HCT116 (cell line): ENCODE measurements at regions not wholly inside any gene's neighbourhood (a gene's known extent, or its start where the extent isn't known, plus 50 kb on each side); places are given as distances from the start of the nearest gene placed in this dataset.

Source experiments
- ATAC-seq: fragments of 200-7000 bp; cut with Tn5 transposase; 2 replicates; pipeline ENCODE4 v1.9.1; 2020; ENCODE audit warnings: mild to moderate bottlenecking, moderate library complexity
- BruUV-seq: library from RNA; stranded (reverse); fragments of 400-500 nt; replicated peaks from 2 replicates; lab custom pipeline; 2021; lab: Mats Ljungman, UMichigan
- CTCF ChIA-PET: fragments of 300-600 bp; sonication (Branson Sonifier 250); formaldehyde crosslinking; loops from one replicate; lab custom pipeline; 2021; ENCODE audit warnings: antibody characterized with exemption; lab: Charles Lee
- POLR2A ChIA-PET: fragments of 300-600, 350-600 bp; sonication (Branson Sonifier 250); formaldehyde crosslinking; loops from one replicate; lab custom pipeline; 2021; ENCODE audit warnings: antibody characterized with exemption; lab: Charles Lee
- RAD21 ChIA-PET, 2 experiments: fragments of 300-600 bp; sonication (Branson Sonifier 250); formaldehyde crosslinking; loops; one replicate each; lab custom pipeline; 2023; ENCODE audit warnings: low total read pairs in 2 of 2; ENCODE audit not compliant: uncharacterized antibody in 2 of 2, unreplicated experiment in 2 of 2, low non-redundant PET in 1 of 2; lab: Charles Lee
- DNase-seq: peaks from one replicate; pipeline ENCODE4 v3.0.0-alpha.2; 2010; ENCODE audit warnings: low read depth, low spot score
- H2AFZ ChIP-seq: fragments of 200-600 bp; shearing (Covaris generic), sonication (generic); 2 replicates; pipeline ENCODE4 v1.6.1; 2017; ENCODE audit warnings: low read depth, mixed run types, mixed read lengths, antibody characterized with exemption, low read length; ENCODE audit not compliant: poor library complexity, severe bottlenecking
- H3K27ac ChIP-seq: 2 replicates; pipeline ENCODE4 v1.5.1; 2012; ENCODE audit warnings: low read depth, low read length
- H3K27me3 ChIP-seq: fragments of 200-600 bp; sonication (generic); 2 replicates; pipeline ENCODE4 v1.6.1; 2016; ENCODE audit warnings: mixed run types, low read length, mixed read lengths; ENCODE audit not compliant: insufficient read depth
- H3K36me3 ChIP-seq, 2 experiments: fragments of 200-500 bp in 1 of 2; fragments of 200-600 bp in 1 of 2; sonication (Bioruptor generic) in 1 of 2; sonication (generic) in 1 of 2; 2 replicates each; pipeline versions ENCODE4 v1.5.1 to v1.6.1; 2014 to 2016; ENCODE audit warnings: low read length in 2 of 2, inconsistent platforms in 1 of 2, mixed read lengths in 1 of 2, mixed run types in 1 of 2; ENCODE audit not compliant: insufficient read depth in 2 of 2, control insufficient read depth in 1 of 2
- H3K4me1 ChIP-seq, 2 experiments: fragments of 200-600 bp in 1 of 2; sonication (generic) in 1 of 2; 2 replicates each; pipeline versions ENCODE4 v1.5.1 to v1.6.1; 2012 to 2017; ENCODE audit warnings: low read length in 2 of 2, inconsistent platforms in 1 of 2, mild to moderate bottlenecking in 1 of 2, mixed read lengths in 1 of 2, mixed run types in 1 of 2, moderate library complexity in 1 of 2; ENCODE audit not compliant: insufficient read depth in 2 of 2, control insufficient read depth in 1 of 2
- H3K4me2 ChIP-seq: fragments of 200-600 bp; sonication (generic); 2 replicates; pipeline ENCODE4 v1.6.1; 2017; ENCODE audit warnings: mixed run types, low read length, mixed read lengths
- H3K4me3 ChIP-seq, 2 experiments: fragments of 200-600 bp in 1 of 2; sonication (generic) in 1 of 2; replicated peaks in 1 of 2; 2 replicates each; pipeline ENCODE4 v1.5.1; 2011 to 2016; ENCODE audit warnings: low read length in 2 of 2, control low read depth in 1 of 2, low read depth in 1 of 2, mild to moderate bottlenecking in 1 of 2, mixed read lengths in 1 of 2, mixed run types in 1 of 2
- H3K79me2 ChIP-seq: fragments of 200-600 bp; sonication (generic); 2 replicates; pipeline ENCODE4 v1.6.1; 2017; ENCODE audit warnings: mild to moderate bottlenecking, mixed run types, low read length, moderate library complexity, mixed read lengths; ENCODE audit not compliant: insufficient read depth
- H3K9ac ChIP-seq: fragments of 200-600 bp; sonication (generic); 2 replicates; pipeline ENCODE4 v1.6.1; 2016; ENCODE audit warnings: low read length, mixed read lengths
- H3K9me2 ChIP-seq: fragments of 200-600 bp; sonication (generic), shearing (Covaris generic); 2 replicates; pipeline ENCODE4 v1.6.1; 2017; ENCODE audit warnings: mixed run types, mild to moderate bottlenecking, moderate library complexity; ENCODE audit not compliant: insufficient read depth
- H3K9me3 ChIP-seq, 2 experiments: fragments of 200-500 bp in 1 of 2; fragments of 200-600 bp in 1 of 2; sonication (Bioruptor generic) in 1 of 2; sonication (generic) in 1 of 2; 2 replicates each; pipeline ENCODE4 v1.6.1; 2014 to 2017; ENCODE audit warnings: low read length in 2 of 2, mixed read lengths in 2 of 2, inconsistent platforms in 1 of 2, low read depth in 1 of 2, mild to moderate bottlenecking in 1 of 2, mixed run types in 1 of 2, moderate library complexity in 1 of 2; ENCODE audit not compliant: control insufficient read depth in 1 of 2, insufficient read depth in 1 of 2
- H4K20me1 ChIP-seq: fragments of 200-600 bp; sonication (generic), shearing (Covaris generic); 2 replicates; pipeline ENCODE4 v1.6.1; 2017; ENCODE audit warnings: mixed run types, mild to moderate bottlenecking, moderate library complexity; ENCODE audit not compliant: insufficient read depth
- CBX3 ChIP-seq: IDR thresholded peaks from 2 replicates; pipeline ENCODE4 v1.6.1; 2012; ENCODE audit warnings: low read depth
- CEBPB ChIP-seq: IDR thresholded peaks from 2 replicates; pipeline ENCODE4 v1.6.1; 2012; ENCODE audit warnings: low read depth
- EGR1 ChIP-seq: IDR thresholded peaks from 2 replicates; pipeline ENCODE4 v1.6.1; 2012; ENCODE audit warnings: low read depth
- ELF1 ChIP-seq: IDR thresholded peaks from 2 replicates; pipeline ENCODE4 v1.6.1; 2012; ENCODE audit warnings: low read depth, borderline replicate concordance
- EZH2 ChIP-seq: fragments of 200-600 bp; sonication (generic); IDR thresholded peaks from 2 replicates; pipeline ENCODE4 v1.6.1; 2017; ENCODE audit warnings: antibody characterized with exemption, mixed run types
- EZH2phosphoT487 ChIP-seq: fragments of 200-600 bp; IDR thresholded peaks from 2 replicates; pipeline ENCODE4 v1.6.1; 2018; ENCODE audit warnings: antibody characterized with exemption, borderline replicate concordance
- FOSL1 ChIP-seq: IDR thresholded peaks from 2 replicates; pipeline ENCODE4 v1.6.1; 2012; ENCODE audit warnings: low read depth
- POLR2A ChIP-seq: IDR thresholded peaks from 2 replicates; pipeline ENCODE4 v1.7.0; 2011; ENCODE audit warnings: borderline replicate concordance; ENCODE audit not compliant: insufficient read depth, insufficient read length; ENCODE audit errors: extremely low read depth
- POLR2AphosphoS5 ChIP-seq: IDR thresholded peaks from 2 replicates; pipeline ENCODE4 v1.6.1; 2011; ENCODE audit warnings: mild to moderate bottlenecking, low read depth, low read length, moderate library complexity
- RAD21 ChIP-seq: IDR thresholded peaks from 2 replicates; pipeline ENCODE4 v1.6.1; 2012; ENCODE audit warnings: low read depth, mild to moderate bottlenecking
- SP1 ChIP-seq: IDR thresholded peaks from 2 replicates; pipeline ENCODE4 v1.6.1; 2012; ENCODE audit warnings: low read depth
- TCF7L2 ChIP-seq: IDR thresholded peaks from 2 replicates; pipeline ENCODE4 v1.7.0; 2011; ENCODE audit warnings: borderline replicate concordance, inconsistent platforms; ENCODE audit not compliant: insufficient read depth, insufficient read length; ENCODE audit errors: extremely low read depth
- YY1 ChIP-seq: IDR thresholded peaks from 2 replicates; pipeline ENCODE4 v1.6.1; 2011; ENCODE audit warnings: low read length, low read depth, moderate library complexity, mild to moderate bottlenecking; ENCODE audit not compliant: insufficient replicate concordance; ENCODE audit errors: extremely low read depth
- ZFX ChIP-seq: fragments of 450-650 bp; IDR thresholded peaks from 2 replicates; pipeline ENCODE4 v1.6.1; 2017
- ZNF274 ChIP-seq: fragments of 200-500 bp; sonication (Bioruptor generic); IDR thresholded peaks from 2 replicates; pipeline ENCODE4 v1.6.1; 2014; ENCODE audit warnings: mild to moderate bottlenecking, low read depth, low read length, inconsistent platforms
- intact Hi-C: fragments of 100-400 bp; cut with micrococcal nuclease; formaldehyde crosslinking; loops from 2 replicates; pipeline ENCODE4 v1.10.0; 2022
- TF ChIP-seq, protein P1 (sequence below), 3 experiments: fragments of 200-600 bp in 1 of 3; sonication (generic) in 1 of 3; IDR thresholded peaks in 2 of 3; conservative IDR thresholded peaks in 1 of 3; 2 replicates each; pipeline ENCODE4 v1.5.1; 2012 to 2017; ENCODE audit warnings: low read depth in 2 of 3, low read length in 2 of 3, antibody characterized with exemption in 1 of 3, borderline replicate concordance in 1 of 3, control low read depth in 1 of 3, mild to moderate bottlenecking in 1 of 3, mixed read lengths in 1 of 3, mixed run types in 1 of 3, moderate library complexity in 1 of 3; ENCODE audit not compliant: insufficient read depth in 1 of 3
- TF ChIP-seq, protein P2 (sequence below): IDR thresholded peaks from 2 replicates; pipeline ENCODE4 v1.6.1; 2012; ENCODE audit warnings: low read depth
- TF ChIP-seq, protein P3 (sequence below): IDR thresholded peaks from 2 replicates; pipeline ENCODE4 v1.6.1; 2012
- TF ChIP-seq, protein P4 (sequence below): IDR thresholded peaks from 2 replicates; pipeline ENCODE4 v1.6.1; 2012

DNA sequence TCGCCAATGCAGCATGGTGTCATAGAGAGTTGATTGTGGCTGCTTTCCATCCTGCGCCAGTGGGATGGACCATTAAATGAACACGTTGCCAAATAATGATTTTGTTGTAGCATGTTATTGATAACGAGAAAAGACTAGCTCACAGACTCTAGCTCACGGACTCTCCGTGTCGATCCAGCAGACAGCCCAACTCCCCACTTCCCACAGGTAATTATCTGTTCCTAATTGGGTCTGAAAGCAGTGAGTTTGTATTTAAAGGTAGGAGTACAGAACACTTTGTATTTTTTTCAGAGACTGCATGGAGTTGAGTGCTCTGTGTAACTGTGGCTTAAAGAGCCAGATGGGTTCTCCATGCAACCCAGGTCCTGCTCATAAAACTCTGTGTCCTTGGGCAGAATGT, 1250.5 kb downstream of the TYW1 start:
- Histone ChIP-seq H3K27me3 (no peaks in the 10 kb centered on the region), H3K9me3 (peaks cover 13 to 20% of the 10 kb centered on the region in 2 experiments; a peak in 2 of 4 replicates), H3K79me2 (no peaks in the 10 kb centered on the region), H4K20me1 (no peaks in the 10 kb centered on the region), H3K9me2 (no peaks in the 10 kb centered on the region), H3K27ac (no peak overlapping the region), H3K36me3 (no peaks in the 10 kb centered on the region), H2AFZ (no peak overlapping the region), H3K4me2 (no peak overlapping the region), H3K9ac (no peak overlapping the region), H3K4me3 (no peak overlapping the region), H3K4me1 (no peaks in the 10 kb centered on the region)
- no peak for ATAC-seq
- ChIA-PET POLR2A (no interaction called here), CTCF (no interaction called here), RAD21 (no interaction called here)
- no peak for TF ChIP-seq TCF7L2
- TF ChIP-seq ZNF274, result no peak
- no peak for TF ChIP-seq SP1
- TF ChIP-seq CEBPB, result no peak
- no peak for TF ChIP-seq POLR2AphosphoS5
- TF ChIP-seq ELF1, result no peak
- TF ChIP-seq EZH2phosphoT487, result no peak
- TF ChIP-seq, protein P1, sequence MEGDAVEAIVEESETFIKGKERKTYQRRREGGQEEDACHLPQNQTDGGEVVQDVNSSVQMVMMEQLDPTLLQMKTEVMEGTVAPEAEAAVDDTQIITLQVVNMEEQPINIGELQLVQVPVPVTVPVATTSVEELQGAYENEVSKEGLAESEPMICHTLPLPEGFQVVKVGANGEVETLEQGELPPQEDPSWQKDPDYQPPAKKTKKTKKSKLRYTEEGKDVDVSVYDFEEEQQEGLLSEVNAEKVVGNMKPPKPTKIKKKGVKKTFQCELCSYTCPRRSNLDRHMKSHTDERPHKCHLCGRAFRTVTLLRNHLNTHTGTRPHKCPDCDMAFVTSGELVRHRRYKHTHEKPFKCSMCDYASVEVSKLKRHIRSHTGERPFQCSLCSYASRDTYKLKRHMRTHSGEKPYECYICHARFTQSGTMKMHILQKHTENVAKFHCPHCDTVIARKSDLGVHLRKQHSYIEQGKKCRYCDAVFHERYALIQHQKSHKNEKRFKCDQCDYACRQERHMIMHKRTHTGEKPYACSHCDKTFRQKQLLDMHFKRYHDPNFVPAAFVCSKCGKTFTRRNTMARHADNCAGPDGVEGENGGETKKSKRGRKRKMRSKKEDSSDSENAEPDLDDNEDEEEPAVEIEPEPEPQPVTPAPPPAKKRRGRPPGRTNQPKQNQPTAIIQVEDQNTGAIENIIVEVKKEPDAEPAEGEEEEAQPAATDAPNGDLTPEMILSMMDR (IDR thresholded peaks at IDR 0.05 in 2 of 3, conservative IDR thresholded peaks at IDR 0.05 in 1 of 3; ENCODE audit: borderline replicate concordance in 1 of 3, insufficient read depth in 1 of 3, low read depth in 2 of 3, low read length in 2 of 3), result no peak
- TF ChIP-seq, protein P2, sequence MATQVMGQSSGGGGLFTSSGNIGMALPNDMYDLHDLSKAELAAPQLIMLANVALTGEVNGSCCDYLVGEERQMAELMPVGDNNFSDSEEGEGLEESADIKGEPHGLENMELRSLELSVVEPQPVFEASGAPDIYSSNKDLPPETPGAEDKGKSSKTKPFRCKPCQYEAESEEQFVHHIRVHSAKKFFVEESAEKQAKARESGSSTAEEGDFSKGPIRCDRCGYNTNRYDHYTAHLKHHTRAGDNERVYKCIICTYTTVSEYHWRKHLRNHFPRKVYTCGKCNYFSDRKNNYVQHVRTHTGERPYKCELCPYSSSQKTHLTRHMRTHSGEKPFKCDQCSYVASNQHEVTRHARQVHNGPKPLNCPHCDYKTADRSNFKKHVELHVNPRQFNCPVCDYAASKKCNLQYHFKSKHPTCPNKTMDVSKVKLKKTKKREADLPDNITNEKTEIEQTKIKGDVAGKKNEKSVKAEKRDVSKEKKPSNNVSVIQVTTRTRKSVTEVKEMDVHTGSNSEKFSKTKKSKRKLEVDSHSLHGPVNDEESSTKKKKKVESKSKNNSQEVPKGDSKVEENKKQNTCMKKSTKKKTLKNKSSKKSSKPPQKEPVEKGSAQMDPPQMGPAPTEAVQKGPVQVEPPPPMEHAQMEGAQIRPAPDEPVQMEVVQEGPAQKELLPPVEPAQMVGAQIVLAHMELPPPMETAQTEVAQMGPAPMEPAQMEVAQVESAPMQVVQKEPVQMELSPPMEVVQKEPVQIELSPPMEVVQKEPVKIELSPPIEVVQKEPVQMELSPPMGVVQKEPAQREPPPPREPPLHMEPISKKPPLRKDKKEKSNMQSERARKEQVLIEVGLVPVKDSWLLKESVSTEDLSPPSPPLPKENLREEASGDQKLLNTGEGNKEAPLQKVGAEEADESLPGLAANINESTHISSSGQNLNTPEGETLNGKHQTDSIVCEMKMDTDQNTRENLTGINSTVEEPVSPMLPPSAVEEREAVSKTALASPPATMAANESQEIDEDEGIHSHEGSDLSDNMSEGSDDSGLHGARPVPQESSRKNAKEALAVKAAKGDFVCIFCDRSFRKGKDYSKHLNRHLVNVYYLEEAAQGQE, result no peak
- TF ChIP-seq EZH2, result no peak
- no peak for TF ChIP-seq FOSL1
- TF ChIP-seq RAD21, result no peak
- TF ChIP-seq ZFX, result no peak
- no peak for TF ChIP-seq EGR1
- TF ChIP-seq, protein P3, sequence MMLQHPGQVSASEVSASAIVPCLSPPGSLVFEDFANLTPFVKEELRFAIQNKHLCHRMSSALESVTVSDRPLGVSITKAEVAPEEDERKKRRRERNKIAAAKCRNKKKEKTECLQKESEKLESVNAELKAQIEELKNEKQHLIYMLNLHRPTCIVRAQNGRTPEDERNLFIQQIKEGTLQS, result no peak
- no peak for TF ChIP-seq CBX3
- TF ChIP-seq, protein P4, sequence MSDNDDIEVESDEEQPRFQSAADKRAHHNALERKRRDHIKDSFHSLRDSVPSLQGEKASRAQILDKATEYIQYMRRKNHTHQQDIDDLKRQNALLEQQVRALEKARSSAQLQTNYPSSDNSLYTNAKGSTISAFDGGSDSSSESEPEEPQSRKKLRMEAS, result no peak
- no peak for TF ChIP-seq POLR2A
- no peak for TF ChIP-seq YY1
- no peak for DNase-seq
- no TSS peak for BruUV-seq
- intact Hi-C loops, result no loop called here
